Body of pancreas (tissue), 4 donors: ENCODE measurements at regions not wholly inside any gene's neighbourhood (a gene's known extent, or its start where the extent isn't known, plus 50 kb on each side); places are given as distances from the start of the nearest gene placed in this dataset.
"Not testable (repeated sequence)": the region's sequence is repeated elsewhere in the genome, so short reads cannot be mapped to it uniquely, and the experiment has no call there.

Experiments used
- ATAC-seq: fragments of 150-250 bp; one replicate; pipeline ENCODE4 v1.9.1; 2016
- DNase-seq, 4 donors: peaks; one replicate each; pipeline ENCODE4 v3.0.0-alpha.2; 2019
- H3K27ac ChIP-seq, 4 donors: fragments of 200-600 bp; sonication (generic); 1 replicate in 3 of 4; 2 replicates in 1 of 4; pipeline versions ENCODE4 v1.5.1 to v1.6.1; 2016 to 2019; ENCODE audit warnings: mild to moderate bottlenecking in 1 of 4, mixed read lengths in 1 of 4, moderate library complexity in 1 of 4
- H3K27me3 ChIP-seq, 2 donors: fragments of 200-600 bp; sonication (generic); one replicate each; pipeline ENCODE4 v1.6.0; 2016; ENCODE audit warnings: mild to moderate bottlenecking in 1 of 2
- H3K36me3 ChIP-seq, 2 donors: fragments of 200-600 bp; sonication (generic); replicated peaks in 1 of 2; 2 replicates each; pipeline ENCODE4 v1.5.1; 2016; ENCODE audit warnings: low read depth in 2 of 2; ENCODE audit not compliant: insufficient read depth in 1 of 2
- H3K4me1 ChIP-seq: fragments of 200-600 bp; sonication (generic); one replicate; pipeline ENCODE4 v1.6.0; 2016
- H3K4me3 ChIP-seq, 2 donors: fragments of 200-600 bp; sonication (generic); 1 replicate in 1 of 2; 2 replicates in 1 of 2; pipeline ENCODE4 v1.5.1; 2016 to 2019
- H3K9me3 ChIP-seq, 3 donors: fragments of 200-600 bp; sonication (generic); 1 replicate in 2 of 3; 2 replicates in 1 of 3; pipeline ENCODE4 v1.5.1; 2016
- POLR2A ChIP-seq, 3 donors: fragments of 450-650 bp; IDR thresholded peaks; one replicate each; pipeline ENCODE4 v1.6.1; 2016; ENCODE audit warnings: antibody characterized with exemption in 3 of 3, mild to moderate bottlenecking in 2 of 3
- whole genome bisulfite sequencing, 2 donors: methylation state at CpG; one replicate each; pipeline ENCODE4 v1.1.5; 2017; 5-methylcytosine and 5-hydroxymethylcytosine counted together
- intact Hi-C: fragments of 100-400 bp; cut with DNase I; formaldehyde crosslinking; loops from one replicate; pipeline ENCODE4 v1.15.1; 2023
- TF ChIP-seq, protein P1 (sequence below), 7 experiments: fragments of 450-650 bp in 4 of 7; fragments of 200-600 bp in 3 of 7; sonication (generic) in 3 of 7; IDR thresholded peaks; one replicate each; pipeline ENCODE4 v1.5.1; 2016 to 2019; ENCODE audit warnings: antibody characterized with exemption in 7 of 7

DNA sequence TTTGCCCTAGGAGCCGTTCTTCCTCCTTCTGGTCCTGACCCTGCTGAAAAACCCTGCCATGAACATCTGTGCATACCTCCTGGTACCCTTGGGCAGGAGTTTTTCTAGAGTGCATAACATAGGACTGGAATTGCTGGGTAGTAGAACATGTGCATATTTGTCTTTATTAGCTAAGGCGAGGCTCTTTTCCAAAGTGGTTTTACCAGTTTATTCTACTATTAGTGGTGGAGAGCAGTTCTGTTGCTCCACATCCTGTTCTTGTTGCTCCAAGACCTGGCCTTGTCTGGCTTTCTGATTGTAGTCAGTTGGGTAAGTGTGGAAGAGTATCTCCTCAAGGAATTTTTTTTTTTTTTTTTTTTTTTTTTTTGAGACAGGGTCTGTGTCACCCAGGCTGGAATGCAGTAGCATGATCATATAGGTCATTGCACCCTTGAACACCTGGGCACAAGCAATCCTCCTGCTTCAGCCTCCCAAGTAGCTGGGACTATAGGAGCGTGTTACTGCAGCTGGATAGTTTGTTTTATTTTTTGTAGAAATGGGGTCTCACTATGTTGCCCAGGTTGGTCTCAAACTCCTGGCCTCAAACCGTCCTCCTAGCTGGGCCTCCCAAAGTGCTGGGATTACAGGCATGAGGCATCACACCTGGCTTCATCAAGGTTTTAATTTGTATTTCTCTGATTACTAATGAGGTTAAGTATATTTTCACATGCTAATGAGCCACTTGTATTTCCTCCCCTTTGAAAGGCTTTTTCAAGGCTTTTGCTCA, 85.2 kb downstream of the SPRY4 start:
- no peak overlapping the region for H3K27ac ChIP-seq
- 74 to 91% methylated on average over 4 of the region's 4 CpGs for WGBS, 2 donors
- ATAC-seq, result no peak

GRCh38 chr5:142237707-142238106, 87.1 kb downstream of the SPRY4 start:
- intact Hi-C loops, result no loop called here
- Histone ChIP-seq H3K27me3 (no peaks in the 10 kb centered on the region), H3K36me3 (no peaks in the 10 kb centered on the region), H3K4me3 (no peak overlapping the region), H3K9me3 (no peaks in the 10 kb centered on the region), H3K4me1 (no peaks in the 10 kb centered on the region), H3K27ac (no peak overlapping the region)
- 74 to 80% methylated on average over 3 of the region's 3 CpGs for WGBS, 2 donors
- ATAC-seq (no peak), DNase-seq (no peak)
- TF ChIP-seq, protein P1, sequence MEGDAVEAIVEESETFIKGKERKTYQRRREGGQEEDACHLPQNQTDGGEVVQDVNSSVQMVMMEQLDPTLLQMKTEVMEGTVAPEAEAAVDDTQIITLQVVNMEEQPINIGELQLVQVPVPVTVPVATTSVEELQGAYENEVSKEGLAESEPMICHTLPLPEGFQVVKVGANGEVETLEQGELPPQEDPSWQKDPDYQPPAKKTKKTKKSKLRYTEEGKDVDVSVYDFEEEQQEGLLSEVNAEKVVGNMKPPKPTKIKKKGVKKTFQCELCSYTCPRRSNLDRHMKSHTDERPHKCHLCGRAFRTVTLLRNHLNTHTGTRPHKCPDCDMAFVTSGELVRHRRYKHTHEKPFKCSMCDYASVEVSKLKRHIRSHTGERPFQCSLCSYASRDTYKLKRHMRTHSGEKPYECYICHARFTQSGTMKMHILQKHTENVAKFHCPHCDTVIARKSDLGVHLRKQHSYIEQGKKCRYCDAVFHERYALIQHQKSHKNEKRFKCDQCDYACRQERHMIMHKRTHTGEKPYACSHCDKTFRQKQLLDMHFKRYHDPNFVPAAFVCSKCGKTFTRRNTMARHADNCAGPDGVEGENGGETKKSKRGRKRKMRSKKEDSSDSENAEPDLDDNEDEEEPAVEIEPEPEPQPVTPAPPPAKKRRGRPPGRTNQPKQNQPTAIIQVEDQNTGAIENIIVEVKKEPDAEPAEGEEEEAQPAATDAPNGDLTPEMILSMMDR (IDR thresholded peaks at IDR 0.05), result no peak
- TF ChIP-seq POLR2A (IDR thresholded peaks at IDR 0.05), result no peak

More for the DNA sequence above, 85.2 kb downstream of the SPRY4 start:
- Histone ChIP-seq H3K4me1 (no peaks in the 10 kb centered on the region), H3K36me3 (no peaks in the 10 kb centered on the region), H3K9me3 (no peaks in the 10 kb centered on the region), H3K27me3 (no peaks in the 10 kb centered on the region), H3K4me3 (no peak overlapping the region)
- intact Hi-C loops, result no loop called here
- DNase-seq, result no peak
- TF ChIP-seq POLR2A (IDR thresholded peaks at IDR 0.05), result no peak
- TF ChIP-seq, protein P1 (IDR thresholded peaks at IDR 0.05), result no peak

- H3K27me3 ChIP-seq, H3K4me1 ChIP-seq, intact Hi-C loops, ATAC-seq, DNase-seq, H3K27ac ChIP-seq, H3K36me3 ChIP-seq, H3K4me3 ChIP-seq, H3K9me3 ChIP-seq: not testable (repeated sequence)
- WGBS, 2 donors, result 63 to 81% methylated on average over 6 to 10 of the region's 10 CpGs
Measured at GRCh38 chr5:142236673-142237290, 88.0 kb downstream of the SPRY4 start.

GRCh38 chr5:142235870-142236672, 88.8 kb downstream of the SPRY4 start:
- no peak for ATAC-seq
- Histone ChIP-seq H3K4me1 (no peaks in the 10 kb centered on the region), H3K4me3 (no peak overlapping the region), H3K27me3 (no peaks in the 10 kb centered on the region), H3K9me3 (no peaks in the 10 kb centered on the region), H3K27ac (no peak overlapping the region), H3K36me3 (no peaks in the 10 kb centered on the region)
- intact Hi-C loops, result no loop called here
- no peak for DNase-seq
- WGBS, 2 donors, result 71 to 75% methylated on average over 22 to 24 of the region's 24 CpGs
- no peak for TF ChIP-seq POLR2A (IDR thresholded peaks at IDR 0.05)
- TF ChIP-seq, protein P1 (IDR thresholded peaks at IDR 0.05), result no peak
